Retinal pigment epithelial cell (primary cell): ENCODE measurements at regions not wholly inside any gene's neighbourhood (a gene's known extent, or its start where the extent isn't known, plus 50 kb on each side); places are given as distances from the start of the nearest gene placed in this dataset.

Experiments
- DNase-seq: peaks from one replicate; pipeline ENCODE4 v3.0.0-alpha.2; 2010; ENCODE audit warnings: low read depth
- H3K4me3 ChIP-seq: 2 replicates; pipeline ENCODE4 v1.5.1; 2011; ENCODE audit warnings: mild to moderate bottlenecking, low read length, control low read depth, moderate library complexity
- TF ChIP-seq, protein P1 (sequence below): conservative IDR thresholded peaks from 2 replicates; pipeline ENCODE4 v1.5.1; 2011; ENCODE audit warnings: low read depth, low read length, control low read depth, inconsistent platforms

- TF ChIP-seq, protein P1, sequence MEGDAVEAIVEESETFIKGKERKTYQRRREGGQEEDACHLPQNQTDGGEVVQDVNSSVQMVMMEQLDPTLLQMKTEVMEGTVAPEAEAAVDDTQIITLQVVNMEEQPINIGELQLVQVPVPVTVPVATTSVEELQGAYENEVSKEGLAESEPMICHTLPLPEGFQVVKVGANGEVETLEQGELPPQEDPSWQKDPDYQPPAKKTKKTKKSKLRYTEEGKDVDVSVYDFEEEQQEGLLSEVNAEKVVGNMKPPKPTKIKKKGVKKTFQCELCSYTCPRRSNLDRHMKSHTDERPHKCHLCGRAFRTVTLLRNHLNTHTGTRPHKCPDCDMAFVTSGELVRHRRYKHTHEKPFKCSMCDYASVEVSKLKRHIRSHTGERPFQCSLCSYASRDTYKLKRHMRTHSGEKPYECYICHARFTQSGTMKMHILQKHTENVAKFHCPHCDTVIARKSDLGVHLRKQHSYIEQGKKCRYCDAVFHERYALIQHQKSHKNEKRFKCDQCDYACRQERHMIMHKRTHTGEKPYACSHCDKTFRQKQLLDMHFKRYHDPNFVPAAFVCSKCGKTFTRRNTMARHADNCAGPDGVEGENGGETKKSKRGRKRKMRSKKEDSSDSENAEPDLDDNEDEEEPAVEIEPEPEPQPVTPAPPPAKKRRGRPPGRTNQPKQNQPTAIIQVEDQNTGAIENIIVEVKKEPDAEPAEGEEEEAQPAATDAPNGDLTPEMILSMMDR: no peak
- no peak overlapping the region for H3K4me3 ChIP-seq
- DNase-seq: no peak
Observed at GRCh38 chr9:16318516-16319060, 551.9 kb downstream of the BNC2 start.

GRCh38 chr9:16319646-16320045, 550.8 kb downstream of the BNC2 start:
- DNase-seq: no peak
- TF ChIP-seq, protein P1: no peak
- H3K4me3 ChIP-seq: no peak overlapping the region

DNA sequence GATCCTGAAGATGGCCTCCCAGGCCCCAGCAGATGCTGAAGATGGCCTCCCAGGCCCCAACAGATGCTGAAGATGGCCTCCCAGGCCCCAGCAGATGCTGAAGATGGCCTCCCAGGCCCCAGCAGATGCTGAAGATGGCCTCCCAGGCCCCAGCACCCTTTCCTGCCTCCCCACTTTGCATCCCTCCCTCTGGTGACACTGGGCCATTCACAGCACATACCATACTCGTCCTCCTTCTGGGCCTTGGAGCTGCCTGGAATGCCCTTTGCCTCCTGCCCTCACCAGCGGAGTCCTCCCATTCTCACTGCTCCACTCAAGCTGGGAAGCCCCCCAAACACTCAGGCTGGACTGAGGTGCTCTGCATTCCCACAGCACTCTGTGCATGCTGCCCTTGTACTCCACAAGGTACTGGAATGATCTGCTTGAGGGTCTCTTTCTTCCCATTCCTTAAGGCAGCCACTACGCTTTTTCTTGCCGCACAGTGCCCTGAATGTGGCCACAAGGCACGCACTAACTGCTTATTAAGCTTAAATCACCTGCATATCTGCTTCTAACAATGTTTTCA, 550.0 kb downstream of the BNC2 start:
- DNase-seq: no peak
- no peak overlapping the region for H3K4me3 ChIP-seq

GRCh38 chr9:16321461-16322119, 548.9 kb downstream of the BNC2 start:
- no peak for DNase-seq
- TF ChIP-seq, protein P1: no peak
- no peak overlapping the region for H3K4me3 ChIP-seq

More for the DNA sequence above, 550.0 kb downstream of the BNC2 start:
- TF ChIP-seq, protein P1: no peak

- TF ChIP-seq, protein P1: no peak
- no peak for DNase-seq
- no peak overlapping the region for H3K4me3 ChIP-seq
Observed at GRCh38 chr9:16322849-16323248, 547.6 kb downstream of the BNC2 start.

- TF ChIP-seq, protein P1: no peak
- no peak overlapping the region for H3K4me3 ChIP-seq
- DNase-seq: no peak
Observed at GRCh38 chr9:16325966-16326365, 544.5 kb downstream of the BNC2 start.

DNA sequence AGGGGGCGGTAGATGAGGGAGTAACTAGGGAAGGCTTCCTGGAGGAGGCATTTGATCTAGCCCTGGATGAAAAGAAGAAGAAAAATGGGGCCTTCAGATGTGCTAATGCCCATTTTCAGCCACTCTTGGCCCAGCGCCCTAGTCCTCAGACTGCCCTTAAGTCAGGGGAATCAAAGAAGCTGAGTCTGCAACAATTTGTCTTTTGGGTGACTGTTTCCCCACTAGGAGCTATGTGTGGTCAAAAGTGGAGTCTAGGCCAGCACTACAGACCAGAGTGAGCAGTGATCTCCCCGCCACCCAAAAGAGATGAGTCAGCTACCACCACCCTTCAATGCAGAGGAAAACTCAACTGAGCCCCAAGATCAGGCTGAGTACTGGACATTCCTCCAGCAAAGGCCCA, 542.1 kb downstream of the BNC2 start:
- H3K4me3 ChIP-seq: no peak overlapping the region
- DNase-seq: no peak
- TF ChIP-seq, protein P1: no peak
